Mammary epithelial cell (primary cell): ENCODE measurements at regions not wholly inside any gene's neighbourhood (a gene's known extent, or its start where the extent isn't known, plus 50 kb on each side); places are given as distances from the start of the nearest gene placed in this dataset.

Source experiments
- CTCF ChIP-seq, 2 donors: IDR thresholded peaks in 1 of 2; conservative IDR thresholded peaks in 1 of 2; 2 replicates each; pipeline ENCODE4 v1.5.1; 2011 to 2012; ENCODE audit warnings: inconsistent platforms in 2 of 2, low read length in 2 of 2, mild to moderate bottlenecking in 2 of 2, control low read depth in 1 of 2, low read depth in 1 of 2; ENCODE audit not compliant: insufficient read depth in 1 of 2; ENCODE audit errors: extremely low read depth in 1 of 2
- EZH2 ChIP-seq: IDR thresholded peaks from 2 replicates; pipeline ENCODE4 v1.6.1; 2012; ENCODE audit warnings: low read length, inconsistent platforms, borderline replicate concordance

DNA sequence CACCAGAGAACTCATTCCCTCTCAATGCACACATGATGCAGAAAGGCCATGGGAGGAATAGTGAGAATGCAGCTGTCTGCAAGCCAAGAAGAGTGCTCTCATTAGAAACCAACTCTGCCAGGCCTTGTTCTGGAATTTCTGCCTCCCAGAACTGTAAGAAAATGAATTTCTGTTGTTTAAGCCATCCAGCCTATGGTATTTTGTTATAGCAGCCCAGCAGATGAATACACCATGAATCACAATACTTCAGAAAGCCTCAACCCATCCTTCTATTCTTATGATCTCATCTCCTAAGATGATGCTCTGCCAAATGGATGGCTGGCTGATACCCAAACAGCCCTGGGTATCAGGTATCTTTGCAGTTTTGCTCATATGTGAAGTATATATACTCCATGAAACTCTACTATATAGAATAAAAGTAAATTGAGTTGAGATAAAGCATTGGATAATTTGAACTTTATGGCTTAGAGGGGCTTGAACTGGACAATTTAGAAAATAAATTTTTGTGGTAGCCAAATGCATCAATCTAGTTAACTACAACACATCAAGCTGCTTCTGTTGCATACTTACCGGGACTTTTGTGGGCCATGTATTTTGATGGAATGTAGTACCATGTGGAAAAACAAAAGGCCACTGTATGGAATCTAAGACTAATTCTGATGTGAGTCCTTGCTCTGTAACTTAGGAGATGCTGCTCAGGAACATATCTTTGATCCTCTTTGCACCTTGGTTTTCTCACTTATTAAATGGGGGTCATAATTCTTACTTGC lies 245.9 kb downstream of the HS3ST1 start:
- no peak for TF ChIP-seq CTCF (conservative IDR thresholded peaks at IDR 0.05 in 1 of 2, IDR thresholded peaks at IDR 0.05 in 1 of 2; ENCODE audit: extremely low read depth in 1 of 2, insufficient read depth in 1 of 2, low read depth in 1 of 2, low read length in 2 of 2)
- no peak for TF ChIP-seq EZH2
